Liver (tissue), 8 donors: ENCODE measurements at regions not wholly inside any gene's neighbourhood (a gene's known extent, or its start where the extent isn't known, plus 50 kb on each side); places are given as distances from the start of the nearest gene placed in this dataset.

Experiments used
- DNase-seq: peaks from one replicate; pipeline ENCODE4 v3.0.0-alpha.2; 2017; ENCODE audit warnings: low spot score
- H3K27ac ChIP-seq, 2 donors: one replicate each; pipeline ENCODE4 v1.7.0; 2013; ENCODE audit warnings: inconsistent platforms in 2 of 2, low read length in 2 of 2, control low read depth in 1 of 2, low read depth in 1 of 2, mild to moderate bottlenecking in 1 of 2
- H3K27me3 ChIP-seq, 4 donors: one replicate each; pipeline versions ENCODE4 v1.6.1 to v1.7.0; 2013; ENCODE audit warnings: low read length in 3 of 4, inconsistent platforms in 1 of 4, mild to moderate bottlenecking in 1 of 4, moderate library complexity in 1 of 4; ENCODE audit not compliant: control insufficient read depth in 4 of 4, insufficient read depth in 4 of 4
- H3K36me3 ChIP-seq, 4 donors: one replicate each; pipeline versions ENCODE4 v1.6.1 to v1.7.0; 2013; ENCODE audit warnings: low read length in 3 of 4, mild to moderate bottlenecking in 3 of 4, low read depth in 1 of 4, moderate library complexity in 1 of 4; ENCODE audit not compliant: control insufficient read depth in 4 of 4, insufficient read depth in 3 of 4
- H3K4me1 ChIP-seq, 4 donors: one replicate each; pipeline versions ENCODE4 v1.6.1 to v1.7.0; 2013; ENCODE audit warnings: low read length in 3 of 4, mild to moderate bottlenecking in 3 of 4, moderate library complexity in 1 of 4; ENCODE audit not compliant: control insufficient read depth in 4 of 4, insufficient read depth in 4 of 4
- H3K4me3 ChIP-seq, 3 donors: one replicate each; pipeline versions ENCODE4 v1.6.1 to v1.7.0; 2013; ENCODE audit warnings: low read length in 3 of 3, control low read depth in 1 of 3, low read depth in 1 of 3, mild to moderate bottlenecking in 1 of 3
- H3K9ac ChIP-seq, 2 donors: one replicate each; pipeline ENCODE4 v1.7.0; 2013; ENCODE audit warnings: low read length in 2 of 2, mild to moderate bottlenecking in 2 of 2, moderate library complexity in 2 of 2, control low read depth in 1 of 2, low read depth in 1 of 2
- H3K9me3 ChIP-seq, 4 donors: one replicate each; pipeline versions ENCODE4 v1.6.1 to v1.7.0; 2013; ENCODE audit warnings: low read length in 3 of 4; ENCODE audit not compliant: control insufficient read depth in 4 of 4
- ATF3 ChIP-seq: IDR thresholded peaks from 2 replicates; pipeline ENCODE4 v1.6.1; 2016; ENCODE audit warnings: antibody characterized with exemption
- CTCF ChIP-seq: fragments of 150-350 bp; IDR thresholded peaks from 2 replicates; pipeline ENCODE4 v1.5.1; 2017; ENCODE audit warnings: improper control_type of control experiment, low read depth, low read length; ENCODE audit not compliant: missing input control
- EGR1 ChIP-seq, 2 donors: IDR thresholded peaks; 2 replicates each; pipeline ENCODE4 v1.6.1; 2016 to 2018; ENCODE audit warnings: antibody characterized with exemption in 2 of 2, low read depth in 2 of 2
- FOXA1 ChIP-seq: IDR thresholded peaks from 2 replicates; pipeline ENCODE4 v1.6.1; 2016; ENCODE audit warnings: antibody characterized with exemption
- FOXA2 ChIP-seq: IDR thresholded peaks from 2 replicates; pipeline ENCODE4 v1.6.1; 2016; ENCODE audit warnings: antibody characterized with exemption
- GABPA ChIP-seq, 2 donors: IDR thresholded peaks in 1 of 2; conservative IDR thresholded peaks in 1 of 2; 2 replicates each; pipeline ENCODE4 v1.6.1; 2016; ENCODE audit warnings: antibody characterized with exemption in 2 of 2, mild to moderate bottlenecking in 1 of 2, moderate library complexity in 1 of 2
- HNF4A ChIP-seq, 2 donors: conservative IDR thresholded peaks; 2 replicates each; pipeline ENCODE4 v1.6.1; 2016; ENCODE audit warnings: antibody characterized with exemption in 2 of 2, mild to moderate bottlenecking in 2 of 2
- HNF4G ChIP-seq: IDR thresholded peaks from 2 replicates; pipeline ENCODE4 v1.6.1; 2016; ENCODE audit warnings: antibody characterized with exemption
- JUND ChIP-seq, 2 donors: IDR thresholded peaks; 2 replicates each; pipeline ENCODE4 v1.6.1; 2016; ENCODE audit warnings: antibody characterized with exemption in 2 of 2
- MAX ChIP-seq: IDR thresholded peaks from 2 replicates; pipeline ENCODE4 v1.6.1; 2016; ENCODE audit warnings: antibody characterized with exemption
- NR2F2 ChIP-seq: IDR thresholded peaks from 2 replicates; pipeline ENCODE4 v1.6.1; 2016; ENCODE audit warnings: antibody characterized with exemption
- RAD21 ChIP-seq, 2 donors: IDR thresholded peaks; 2 replicates each; pipeline ENCODE4 v1.6.1; 2016; ENCODE audit warnings: antibody characterized with exemption in 2 of 2, mild to moderate bottlenecking in 2 of 2
- REST ChIP-seq: IDR thresholded peaks from 2 replicates; pipeline ENCODE4 v1.6.1; 2016; ENCODE audit warnings: antibody characterized with exemption, mild to moderate bottlenecking
- RXRA ChIP-seq, 2 donors: IDR thresholded peaks; 2 replicates each; pipeline ENCODE4 v1.6.1; 2017 to 2018; ENCODE audit warnings: antibody characterized with exemption in 2 of 2, mild to moderate bottlenecking in 1 of 2
- SP1 ChIP-seq: IDR thresholded peaks from 2 replicates; pipeline ENCODE4 v1.6.1; 2018; ENCODE audit warnings: antibody characterized with exemption, mild to moderate bottlenecking
- YY1 ChIP-seq: IDR thresholded peaks from 2 replicates; pipeline ENCODE4 v1.6.1; 2016; ENCODE audit warnings: antibody characterized with exemption, mild to moderate bottlenecking
- ZBTB33 ChIP-seq: IDR thresholded peaks from 2 replicates; pipeline ENCODE4 v1.6.1; 2016; ENCODE audit warnings: antibody characterized with exemption
- WGBS: extraction: QIAGEN DNeasy Blood & Tissue Kit; methylation state at CpG from one replicate; pipeline ENCODE4 v1.1.7; 2013; 5-methylcytosine and 5-hydroxymethylcytosine counted together
- donor health status: healthy.
- donor health status: healthy.
- donor health status: healthy.
- donor health status: healthy.
- donor health status: healthy.

- H3K4me1 ChIP-seq: no peaks in the 10 kb centered on the region
- H3K27ac ChIP-seq: no peak overlapping the region
- no peak overlapping the region for H3K4me3 ChIP-seq
- 51% methylated on average over 2 of the region's 2 CpGs for WGBS
- no peaks in the 10 kb centered on the region for H3K9me3 ChIP-seq
- no peak for DNase-seq
- TF ChIP-seq FOXA1 (no peak), RXRA (IDR thresholded peaks at IDR 0.05) (no peak), JUND (IDR thresholded peaks at IDR 0.05) (no peak), HNF4A (conservative IDR thresholded peaks at IDR 0.05) (no peak), REST (no peak), NR2F2 (no peak), RAD21 (IDR thresholded peaks at IDR 0.05) (no peak), SP1 (no peak), YY1 (no peak), EGR1 (IDR thresholded peaks at IDR 0.05; ENCODE audit: low read depth in 2 of 2) (no peak), ATF3 (no peak), GABPA (IDR thresholded peaks at IDR 0.05 in 1 of 2, conservative IDR thresholded peaks at IDR 0.05 in 1 of 2) (no peak), ZBTB33 (no peak), CTCF (no peak), FOXA2 (no peak), MAX (no peak)
- no peaks in the 10 kb centered on the region for H3K36me3 ChIP-seq
- no peaks in the 10 kb centered on the region for H3K27me3 ChIP-seq
- H3K9ac ChIP-seq: no peak overlapping the region
Measured at GRCh38 chr4:60579335-60579734, 620.8 kb upstream of the ADGRL3 start.

- no peak overlapping the region for H3K27ac ChIP-seq
- H3K36me3 ChIP-seq: no peaks in the 10 kb centered on the region
- H3K4me3 ChIP-seq: no peak overlapping the region
- no peak overlapping the region for H3K9ac ChIP-seq
- DNase-seq: no peak
- no peaks in the 10 kb centered on the region for H3K4me1 ChIP-seq
- no peaks in the 10 kb centered on the region for H3K27me3 ChIP-seq
- H3K9me3 ChIP-seq: no peaks in the 10 kb centered on the region
- 18% methylated on average over 1 of the region's 1 CpG for WGBS
- TF ChIP-seq HNF4G: no peak
- TF ChIP-seq GABPA (IDR thresholded peaks at IDR 0.05 in 1 of 2, conservative IDR thresholded peaks at IDR 0.05 in 1 of 2): no peak
- TF ChIP-seq ATF3: no peak
- TF ChIP-seq NR2F2: no peak
- TF ChIP-seq YY1: no peak
- no peak for TF ChIP-seq HNF4A (conservative IDR thresholded peaks at IDR 0.05)
- no peak for TF ChIP-seq FOXA1
- TF ChIP-seq ZBTB33: no peak
- TF ChIP-seq EGR1 (IDR thresholded peaks at IDR 0.05; ENCODE audit: low read depth in 2 of 2): no peak
- TF ChIP-seq JUND (IDR thresholded peaks at IDR 0.05): no peak
- no peak for TF ChIP-seq SP1
- TF ChIP-seq CTCF: no peak
- no peak for TF ChIP-seq FOXA2
- TF ChIP-seq RAD21 (IDR thresholded peaks at IDR 0.05): no peak
- no peak for TF ChIP-seq MAX
Measured at GRCh38 chr4:60581919-60582536, 618.1 kb upstream of the ADGRL3 start.
